ENCODE measurements at regions not wholly inside any gene's neighbourhood (a gene's known extent, or its start where the extent isn't known, plus 50 kb on each side); places are given as distances from the start of the nearest gene placed in this dataset.

GRCh38 chr18:51998711-51999110, 341.3 kb upstream of the DCC start:
- TF ChIP-seq, protein P1, sequence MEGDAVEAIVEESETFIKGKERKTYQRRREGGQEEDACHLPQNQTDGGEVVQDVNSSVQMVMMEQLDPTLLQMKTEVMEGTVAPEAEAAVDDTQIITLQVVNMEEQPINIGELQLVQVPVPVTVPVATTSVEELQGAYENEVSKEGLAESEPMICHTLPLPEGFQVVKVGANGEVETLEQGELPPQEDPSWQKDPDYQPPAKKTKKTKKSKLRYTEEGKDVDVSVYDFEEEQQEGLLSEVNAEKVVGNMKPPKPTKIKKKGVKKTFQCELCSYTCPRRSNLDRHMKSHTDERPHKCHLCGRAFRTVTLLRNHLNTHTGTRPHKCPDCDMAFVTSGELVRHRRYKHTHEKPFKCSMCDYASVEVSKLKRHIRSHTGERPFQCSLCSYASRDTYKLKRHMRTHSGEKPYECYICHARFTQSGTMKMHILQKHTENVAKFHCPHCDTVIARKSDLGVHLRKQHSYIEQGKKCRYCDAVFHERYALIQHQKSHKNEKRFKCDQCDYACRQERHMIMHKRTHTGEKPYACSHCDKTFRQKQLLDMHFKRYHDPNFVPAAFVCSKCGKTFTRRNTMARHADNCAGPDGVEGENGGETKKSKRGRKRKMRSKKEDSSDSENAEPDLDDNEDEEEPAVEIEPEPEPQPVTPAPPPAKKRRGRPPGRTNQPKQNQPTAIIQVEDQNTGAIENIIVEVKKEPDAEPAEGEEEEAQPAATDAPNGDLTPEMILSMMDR (IDR thresholded peaks at IDR 0.05): no peak
- no peak for TF ChIP-seq EZH2phosphoT487 (IDR thresholded peaks at IDR 0.05)

All from neural progenitor cell (in vitro differentiated cells).